Hematopoietic multipotent progenitor cell (in vitro differentiated cells): ENCODE measurements at regions not wholly inside any gene's neighbourhood (a gene's known extent, or its start where the extent isn't known, plus 50 kb on each side); places are given as distances from the start of the nearest gene placed in this dataset. TPM values are rescaled to one million over a fixed set of nuclear protein-coding genes. Genes with fewer than 3 reads are reported as not detected.
"Not testable (repeated sequence)": the region's sequence is repeated elsewhere in the genome, so short reads cannot be mapped to it uniquely, and the experiment has no call there.

ENCODE experiments used
- DNase-seq, 3 donors: peaks; one replicate each; pipeline ENCODE4 v3.0.0-alpha.2; 2011 to 2015; ENCODE audit warnings: low read depth in 2 of 3, low spot score in 2 of 3
- small RNA-seq: library from RNA; depleted of rRNA; stranded (forward); fragments of <200 nt; gene quantifications from one replicate; pipeline ENCODE3, GENCODE V24; 2012

- no peak for DNase-seq
These were observed 88.4 kb upstream of the SHOX start for GRCh38 chrX:542179-542578.

- no peak for DNase-seq
These were observed 85.1 kb upstream of the SHOX start for GRCh38 chrX:545452-545885.

- no peak for DNase-seq
These were observed 80.1 kb upstream of the SHOX start for GRCh38 chrX:550514-550913.

GRCh38 chrX:551306-551705, 79.3 kb upstream of the SHOX start:
- DNase-seq: no peak

GRCh38 chrX:552496-552895, 78.1 kb upstream of the SHOX start:
- no peak for DNase-seq

GRCh38 chrX:554271-554670, 76.3 kb upstream of the SHOX start:
- no peak for DNase-seq

- no peak for DNase-seq
These were observed 74.6 kb upstream of the SHOX start for GRCh38 chrX:555725-556666.

- not testable (repeated sequence) for DNase-seq
These were observed 73.0 kb upstream of the SHOX start for GRCh38 chrX:557601-558000.

GRCh38 chrX:559282-559681, 71.3 kb upstream of the SHOX start:
- DNase-seq: not testable (repeated sequence)

GRCh38 chrX:567891-568290, 62.7 kb upstream of the SHOX start:
- DNase-seq: no peak

GRCh38 chrX:568311-568710, 62.3 kb upstream of the SHOX start:
- no peak for DNase-seq

- peak in 1 of 3 donors; percentile 16 for DNase-seq
These were observed 58.0 kb upstream of the SHOX start for GRCh38 chrX:572538-573124.

- DNase-seq: no peak
These were observed 56.3 kb upstream of the SHOX start for GRCh38 chrX:574251-574650.

- DNase-seq: no peak
These were observed 55.8 kb upstream of the SHOX start for GRCh38 chrX:574830-575229.

- DNase-seq: peak in 1 of 3 donors; percentile 21
These were observed 53.6 kb upstream of the SHOX start for GRCh38 chrX:576904-577560.

GRCh38 chrX:578531-578930, 52.1 kb upstream of the SHOX start:
- DNase-seq: no peak

- no peak for DNase-seq
These were observed 50.6 kb upstream of the SHOX start for GRCh38 chrX:580030-580429.

Small RNAs in the stretch of these regions (small RNA-seq; reads per million reads assigned to genes)
- not detected for gene KRT18P53
